NT2/D1 (cell line): ENCODE measurements at regions not wholly inside any gene's neighbourhood (a gene's known extent, or its start where the extent isn't known, plus 50 kb on each side); places are given as distances from the start of the nearest gene placed in this dataset.

ENCODE experiments used
- YY1 ChIP-seq: IDR thresholded peaks from 2 replicates; pipeline ENCODE4 v1.6.1; 2011; ENCODE audit not compliant: insufficient read length, insufficient read depth
- ZNF274 ChIP-seq: IDR thresholded peaks from 2 replicates; pipeline ENCODE4 v1.6.1; 2011; ENCODE audit warnings: mild to moderate bottlenecking, low read depth, low read length

- no peak for TF ChIP-seq YY1
- no peak for TF ChIP-seq ZNF274
Measured at GRCh38 chr18:7290077-7290476, 59.2 kb downstream of the LRRC30 start.
